ENCODE measurements at regions not wholly inside any gene's neighbourhood (a gene's known extent, or its start where the extent isn't known, plus 50 kb on each side); places are given as distances from the start of the nearest gene placed in this dataset.

DNA sequence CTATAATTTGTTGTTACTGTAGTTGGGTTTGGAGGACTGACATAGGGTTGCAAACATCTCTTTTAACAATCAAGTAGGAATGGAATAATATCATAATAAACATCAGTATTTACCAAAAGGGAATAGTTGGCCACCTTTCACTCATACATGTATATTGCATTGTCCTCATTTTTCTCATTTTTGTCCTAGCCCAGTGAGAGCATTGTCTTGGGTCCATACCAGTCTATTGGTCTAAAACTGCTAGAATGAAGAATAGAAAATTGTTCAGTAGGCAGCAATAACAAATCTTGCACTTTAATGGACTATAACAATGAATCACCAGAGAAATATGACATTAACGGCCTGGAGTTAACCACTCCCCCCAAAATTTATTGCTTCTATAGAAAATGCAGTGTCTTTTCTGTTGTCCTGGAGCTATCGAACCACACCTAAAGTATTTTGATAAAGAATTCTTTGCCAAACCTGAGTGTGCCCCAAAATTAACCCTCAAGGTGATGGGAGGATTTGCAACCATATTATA lies 80.9 kb upstream of the IL33 start:
- no peak for TF ChIP-seq POLR2A (IDR thresholded peaks at IDR 0.05)
- TF ChIP-seq, protein P1, sequence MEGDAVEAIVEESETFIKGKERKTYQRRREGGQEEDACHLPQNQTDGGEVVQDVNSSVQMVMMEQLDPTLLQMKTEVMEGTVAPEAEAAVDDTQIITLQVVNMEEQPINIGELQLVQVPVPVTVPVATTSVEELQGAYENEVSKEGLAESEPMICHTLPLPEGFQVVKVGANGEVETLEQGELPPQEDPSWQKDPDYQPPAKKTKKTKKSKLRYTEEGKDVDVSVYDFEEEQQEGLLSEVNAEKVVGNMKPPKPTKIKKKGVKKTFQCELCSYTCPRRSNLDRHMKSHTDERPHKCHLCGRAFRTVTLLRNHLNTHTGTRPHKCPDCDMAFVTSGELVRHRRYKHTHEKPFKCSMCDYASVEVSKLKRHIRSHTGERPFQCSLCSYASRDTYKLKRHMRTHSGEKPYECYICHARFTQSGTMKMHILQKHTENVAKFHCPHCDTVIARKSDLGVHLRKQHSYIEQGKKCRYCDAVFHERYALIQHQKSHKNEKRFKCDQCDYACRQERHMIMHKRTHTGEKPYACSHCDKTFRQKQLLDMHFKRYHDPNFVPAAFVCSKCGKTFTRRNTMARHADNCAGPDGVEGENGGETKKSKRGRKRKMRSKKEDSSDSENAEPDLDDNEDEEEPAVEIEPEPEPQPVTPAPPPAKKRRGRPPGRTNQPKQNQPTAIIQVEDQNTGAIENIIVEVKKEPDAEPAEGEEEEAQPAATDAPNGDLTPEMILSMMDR (IDR thresholded peaks at IDR 0.05): no peak

Data from heart left ventricle (tissue), 13 donors.